K562 (cell line): ENCODE measurements at regions not wholly inside any gene's neighbourhood (a gene's known extent, or its start where the extent isn't known, plus 50 kb on each side); places are given as distances from the start of the nearest gene placed in this dataset.
A peak's percentile ranks its signal among the peaks of the same experiment; 100 is the strongest.

Experiments used
- MAZ ChIP-seq, 2 experiments: fragments of 450-650 bp in 1 of 2; sonication (generic) in 1 of 2; formaldehyde crosslinking; IDR thresholded peaks in 1 of 2; conservative IDR thresholded peaks in 1 of 2; 2 replicates each; pipeline versions ENCODE4 v1.4.0 to v1.5.0; 2020; ENCODE audit warnings: mild to moderate bottlenecking in 1 of 2, missing genetic modification reagents in 1 of 2
- MBD2 ChIP-seq: sonication (generic); IDR thresholded peaks from 2 replicates; pipeline ENCODE4 v1.6.1; 2016; ENCODE audit warnings: low read depth, borderline replicate concordance
- NELFE ChIP-seq: IDR thresholded peaks from 2 replicates; pipeline ENCODE4 v1.6.1; 2011; ENCODE audit warnings: mild to moderate bottlenecking; ENCODE audit not compliant: insufficient read depth, insufficient read length
- NFRKB ChIP-seq: fragments of 450-650 bp; IDR thresholded peaks from 2 replicates; pipeline ENCODE4 v1.6.1; 2016; ENCODE audit warnings: low read depth
- NR2C1 ChIP-seq, 2 experiments: fragments of 450-650 bp; IDR thresholded peaks; 2 replicates each; pipeline ENCODE4 v1.6.1; 2017; ENCODE audit warnings: mild to moderate bottlenecking in 2 of 2, antibody characterized with exemption in 1 of 2, inconsistent platforms in 1 of 2, missing compliant biosample characterization in 1 of 2, missing genetic modification characterization in 1 of 2
- RBM17 ChIP-seq: fragments of 200-400 bp; formaldehyde crosslinking; IDR thresholded peaks from 2 replicates; pipeline ENCODE4 v1.6.1; 2017; ENCODE audit warnings: low read depth, mild to moderate bottlenecking, low read length, borderline replicate concordance
- ZNF197 ChIP-seq: fragments of 200-800 bp; sonication (Bioruptor generic); IDR thresholded peaks from 2 replicates; pipeline ENCODE4 v1.6.1; 2016; ENCODE audit warnings: low read depth, missing genetic modification characterization, missing compliant biosample characterization
- ZSCAN29 ChIP-seq: fragments of 450-650 bp; IDR thresholded peaks from 2 replicates; pipeline ENCODE4 v1.6.1; 2017
- TF ChIP-seq, protein P1 (sequence below), 2 experiments: IDR thresholded peaks in 1 of 2; conservative IDR thresholded peaks in 1 of 2; 2 replicates each; pipeline ENCODE4 v1.6.1; 2016; ENCODE audit warnings: low read depth in 2 of 2, mild to moderate bottlenecking in 1 of 2, missing compliant biosample characterization in 1 of 2, missing genetic modification characterization in 1 of 2, moderate library complexity in 1 of 2
- TF ChIP-seq, protein P2 (sequence below): IDR thresholded peaks from 3 replicates; pipeline ENCODE4 v1.6.1; 2011; ENCODE audit warnings: borderline replicate concordance, mild to moderate bottlenecking; ENCODE audit not compliant: insufficient read length, insufficient read depth
- TF ChIP-seq, protein P3 (sequence below): fragments of 200-800 bp; sonication (Bioruptor generic); IDR thresholded peaks from 2 replicates; pipeline ENCODE4 v1.6.1; 2017; ENCODE audit warnings: missing genetic modification characterization, missing compliant biosample characterization
- TF ChIP-seq, protein P4 (sequence below): fragments of 450-650 bp; formaldehyde crosslinking; IDR thresholded peaks from 2 replicates; pipeline ENCODE4 v1.4.0; 2020; ENCODE audit warnings: mild to moderate bottlenecking, moderate library complexity

DNA sequence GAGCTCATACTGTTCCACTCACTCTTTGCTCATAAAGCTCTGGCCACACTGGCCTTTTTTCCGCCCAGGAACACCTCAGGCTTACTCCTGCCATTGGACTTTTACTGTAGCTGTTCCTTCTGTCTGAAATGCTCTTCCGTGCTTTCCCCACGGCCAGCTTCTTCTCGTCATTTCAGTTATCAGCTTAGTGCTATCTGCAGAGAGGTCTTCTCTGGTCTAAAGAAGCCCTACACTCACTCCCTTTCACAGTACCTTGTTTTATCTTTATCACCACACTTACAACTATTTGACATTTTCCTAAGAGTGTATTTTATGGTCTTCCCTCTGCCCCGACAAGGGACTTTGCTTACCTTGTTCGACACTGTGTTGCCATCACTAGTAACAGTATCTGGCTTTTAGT, 388.1 kb upstream of the SPRED2 start (continued):
- TF ChIP-seq, protein P1, sequence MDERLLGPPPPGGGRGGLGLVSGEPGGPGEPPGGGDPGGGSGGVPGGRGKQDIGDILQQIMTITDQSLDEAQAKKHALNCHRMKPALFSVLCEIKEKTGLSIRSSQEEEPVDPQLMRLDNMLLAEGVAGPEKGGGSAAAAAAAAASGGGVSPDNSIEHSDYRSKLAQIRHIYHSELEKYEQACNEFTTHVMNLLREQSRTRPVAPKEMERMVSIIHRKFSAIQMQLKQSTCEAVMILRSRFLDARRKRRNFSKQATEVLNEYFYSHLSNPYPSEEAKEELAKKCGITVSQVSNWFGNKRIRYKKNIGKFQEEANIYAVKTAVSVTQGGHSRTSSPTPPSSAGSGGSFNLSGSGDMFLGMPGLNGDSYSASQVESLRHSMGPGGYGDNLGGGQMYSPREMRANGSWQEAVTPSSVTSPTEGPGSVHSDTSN (CRISPR knock-in tag; IDR thresholded peaks at IDR 0.05; ENCODE audit: low read depth): no peak
- TF ChIP-seq, protein P1 (tag; conservative IDR thresholded peaks at IDR 0.05; ENCODE audit: low read depth): peak; percentile 56
- TF ChIP-seq, protein P2, sequence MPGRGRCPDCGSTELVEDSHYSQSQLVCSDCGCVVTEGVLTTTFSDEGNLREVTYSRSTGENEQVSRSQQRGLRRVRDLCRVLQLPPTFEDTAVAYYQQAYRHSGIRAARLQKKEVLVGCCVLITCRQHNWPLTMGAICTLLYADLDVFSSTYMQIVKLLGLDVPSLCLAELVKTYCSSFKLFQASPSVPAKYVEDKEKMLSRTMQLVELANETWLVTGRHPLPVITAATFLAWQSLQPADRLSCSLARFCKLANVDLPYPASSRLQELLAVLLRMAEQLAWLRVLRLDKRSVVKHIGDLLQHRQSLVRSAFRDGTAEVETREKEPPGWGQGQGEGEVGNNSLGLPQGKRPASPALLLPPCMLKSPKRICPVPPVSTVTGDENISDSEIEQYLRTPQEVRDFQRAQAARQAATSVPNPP: no peak
- TF ChIP-seq, protein P3, sequence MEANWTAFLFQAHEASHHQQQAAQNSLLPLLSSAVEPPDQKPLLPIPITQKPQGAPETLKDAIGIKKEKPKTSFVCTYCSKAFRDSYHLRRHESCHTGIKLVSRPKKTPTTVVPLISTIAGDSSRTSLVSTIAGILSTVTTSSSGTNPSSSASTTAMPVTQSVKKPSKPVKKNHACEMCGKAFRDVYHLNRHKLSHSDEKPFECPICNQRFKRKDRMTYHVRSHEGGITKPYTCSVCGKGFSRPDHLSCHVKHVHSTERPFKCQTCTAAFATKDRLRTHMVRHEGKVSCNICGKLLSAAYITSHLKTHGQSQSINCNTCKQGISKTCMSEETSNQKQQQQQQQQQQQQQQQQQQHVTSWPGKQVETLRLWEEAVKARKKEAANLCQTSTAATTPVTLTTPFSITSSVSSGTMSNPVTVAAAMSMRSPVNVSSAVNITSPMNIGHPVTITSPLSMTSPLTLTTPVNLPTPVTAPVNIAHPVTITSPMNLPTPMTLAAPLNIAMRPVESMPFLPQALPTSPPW (CRISPR knock-in tag): no peak
- TF ChIP-seq ZSCAN29 (no peak), MBD2 (no peak), NR2C1 (IDR thresholded peaks at IDR 0.05) (no peak), NR2C1 (tag; IDR thresholded peaks at IDR 0.05) (no peak), NELFE (no peak), RBM17 (no peak), MAZ (CRISPR knock-in tag; conservative IDR thresholded peaks at IDR 0.05 in 1 of 2, IDR thresholded peaks at IDR 0.05 in 1 of 2) (no peak), ZNF197 (no peak), NFRKB (no peak; the same call in 1 of the 2 replicates)
- TF ChIP-seq, protein P4, sequence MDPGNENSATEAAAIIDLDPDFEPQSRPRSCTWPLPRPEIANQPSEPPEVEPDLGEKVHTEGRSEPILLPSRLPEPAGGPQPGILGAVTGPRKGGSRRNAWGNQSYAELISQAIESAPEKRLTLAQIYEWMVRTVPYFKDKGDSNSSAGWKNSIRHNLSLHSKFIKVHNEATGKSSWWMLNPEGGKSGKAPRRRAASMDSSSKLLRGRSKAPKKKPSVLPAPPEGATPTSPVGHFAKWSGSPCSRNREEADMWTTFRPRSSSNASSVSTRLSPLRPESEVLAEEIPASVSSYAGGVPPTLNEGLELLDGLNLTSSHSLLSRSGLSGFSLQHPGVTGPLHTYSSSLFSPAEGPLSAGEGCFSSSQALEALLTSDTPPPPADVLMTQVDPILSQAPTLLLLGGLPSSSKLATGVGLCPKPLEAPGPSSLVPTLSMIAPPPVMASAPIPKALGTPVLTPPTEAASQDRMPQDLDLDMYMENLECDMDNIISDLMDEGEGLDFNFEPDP (CRISPR knock-in tag): no peak
